ENCODE measurements at regions not wholly inside any gene's neighbourhood (a gene's known extent, or its start where the extent isn't known, plus 50 kb on each side); places are given as distances from the start of the nearest gene placed in this dataset.

DNA sequence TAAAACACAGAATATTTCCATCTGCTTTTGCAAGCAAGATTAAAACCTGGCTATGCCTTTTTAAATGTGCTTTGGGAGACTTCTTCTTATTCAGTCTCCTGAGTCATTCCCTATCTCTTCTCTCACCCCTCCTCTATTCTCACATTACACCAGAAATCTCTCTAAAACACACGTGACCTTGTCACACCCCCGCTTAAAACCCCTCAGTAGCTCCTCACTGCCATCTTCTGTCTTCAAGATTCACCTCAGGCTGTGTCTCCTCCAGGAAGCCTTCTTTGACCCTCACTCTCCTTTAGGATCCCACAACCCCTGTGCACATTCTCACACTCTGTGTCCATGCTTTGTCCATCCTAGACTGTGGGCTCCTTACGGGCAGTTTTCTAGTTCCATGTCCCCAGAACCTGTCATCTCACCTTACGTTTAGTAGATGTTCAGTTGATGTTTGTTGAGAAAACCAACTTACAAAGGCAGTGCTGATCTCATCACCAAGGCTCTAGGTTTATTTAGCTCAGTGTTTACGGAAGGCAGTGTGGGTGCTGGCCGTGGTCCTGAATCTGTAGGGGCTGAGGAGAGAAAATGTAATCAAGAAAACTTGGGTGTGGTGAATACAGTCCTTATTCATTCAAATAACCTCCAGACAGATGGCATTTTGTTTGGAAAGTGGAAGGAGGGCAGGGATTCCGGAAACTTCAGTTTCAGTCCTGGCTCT lies 143.5 kb downstream of the DMRTA2 start (continued):
- TF ChIP-seq SATB2 (CRISPR knock-in tag; IDR thresholded peaks at IDR 0.05): no peak
- TF ChIP-seq TARDBP (CRISPR knock-in tag; IDR thresholded peaks at IDR 0.05): no peak
- 0 out of 2 replicates have a peak, but pooled peaks have one; percentile 28 for TF ChIP-seq ZNF331 (CRISPR knock-in tag; IDR thresholded peaks at IDR 0.05)
- TF ChIP-seq RARA (CRISPR knock-in tag; IDR thresholded peaks at IDR 0.05): peak; percentile 22; the same call in 1 of the 2 replicates
- TF ChIP-seq EHMT2 (IDR thresholded peaks at IDR 0.05; ENCODE audit: borderline replicate concordance, low read depth, low read length): peak; percentile 90
- TF ChIP-seq, protein P1, sequence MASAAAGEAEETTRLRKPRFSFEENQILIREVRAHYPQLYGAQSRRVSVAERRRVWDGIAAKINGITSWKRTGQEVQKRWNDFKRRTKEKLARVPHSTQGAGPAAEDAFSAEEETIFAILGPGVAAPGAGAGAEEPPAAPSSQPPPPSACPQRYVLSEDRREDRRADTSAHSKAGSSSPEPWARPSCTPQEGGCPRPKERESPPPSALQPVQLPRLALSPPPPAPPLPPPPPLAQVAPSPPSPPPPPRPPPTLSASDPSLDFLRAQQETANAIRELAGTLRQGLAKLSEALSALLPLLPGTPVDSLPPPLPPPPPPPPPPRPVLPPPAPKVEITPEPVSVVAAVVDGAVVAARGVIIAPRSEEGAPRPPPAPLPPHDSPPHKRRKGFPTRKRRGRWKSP (CRISPR knock-in tag; IDR thresholded peaks at IDR 0.05): no peak
- no peak for TF ChIP-seq ZBTB42 (CRISPR knock-in tag; IDR thresholded peaks at IDR 0.05)
- no peak for TF ChIP-seq NFKB2 (CRISPR knock-in tag; IDR thresholded peaks at IDR 0.05; ENCODE audit: borderline replicate concordance)
- TF ChIP-seq, protein P2, sequence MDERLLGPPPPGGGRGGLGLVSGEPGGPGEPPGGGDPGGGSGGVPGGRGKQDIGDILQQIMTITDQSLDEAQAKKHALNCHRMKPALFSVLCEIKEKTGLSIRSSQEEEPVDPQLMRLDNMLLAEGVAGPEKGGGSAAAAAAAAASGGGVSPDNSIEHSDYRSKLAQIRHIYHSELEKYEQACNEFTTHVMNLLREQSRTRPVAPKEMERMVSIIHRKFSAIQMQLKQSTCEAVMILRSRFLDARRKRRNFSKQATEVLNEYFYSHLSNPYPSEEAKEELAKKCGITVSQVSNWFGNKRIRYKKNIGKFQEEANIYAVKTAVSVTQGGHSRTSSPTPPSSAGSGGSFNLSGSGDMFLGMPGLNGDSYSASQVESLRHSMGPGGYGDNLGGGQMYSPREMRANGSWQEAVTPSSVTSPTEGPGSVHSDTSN (CRISPR knock-in tag; IDR thresholded peaks at IDR 0.05): no peak
- 0 out of 2 replicates have a peak, but pooled peaks have one; percentile 37 for TF ChIP-seq ERF (CRISPR knock-in tag; IDR thresholded peaks at IDR 0.05)
- TF ChIP-seq SIX4 (CRISPR knock-in tag; IDR thresholded peaks at IDR 0.05): no peak
- no peak for TF ChIP-seq ZFP37 (CRISPR knock-in tag; IDR thresholded peaks at IDR 0.05; ENCODE audit: borderline replicate concordance)
- TF ChIP-seq ZNF451 (CRISPR knock-in tag; IDR thresholded peaks at IDR 0.05): no peak
- TF ChIP-seq LCORL (IDR thresholded peaks at IDR 0.05): no peak
- TF ChIP-seq LCORL (CRISPR knock-in tag; IDR thresholded peaks at IDR 0.05): no peak
- TF ChIP-seq TFE3 (CRISPR knock-in tag; IDR thresholded peaks at IDR 0.05): 0 out of 2 replicates have a peak, but pooled peaks have one; percentile 24
- TF ChIP-seq SAP130 (CRISPR knock-in tag; IDR thresholded peaks at IDR 0.05; ENCODE audit: low read depth): peak; percentile 27; the same call in 1 of the 2 replicates
- TF ChIP-seq, protein P3, sequence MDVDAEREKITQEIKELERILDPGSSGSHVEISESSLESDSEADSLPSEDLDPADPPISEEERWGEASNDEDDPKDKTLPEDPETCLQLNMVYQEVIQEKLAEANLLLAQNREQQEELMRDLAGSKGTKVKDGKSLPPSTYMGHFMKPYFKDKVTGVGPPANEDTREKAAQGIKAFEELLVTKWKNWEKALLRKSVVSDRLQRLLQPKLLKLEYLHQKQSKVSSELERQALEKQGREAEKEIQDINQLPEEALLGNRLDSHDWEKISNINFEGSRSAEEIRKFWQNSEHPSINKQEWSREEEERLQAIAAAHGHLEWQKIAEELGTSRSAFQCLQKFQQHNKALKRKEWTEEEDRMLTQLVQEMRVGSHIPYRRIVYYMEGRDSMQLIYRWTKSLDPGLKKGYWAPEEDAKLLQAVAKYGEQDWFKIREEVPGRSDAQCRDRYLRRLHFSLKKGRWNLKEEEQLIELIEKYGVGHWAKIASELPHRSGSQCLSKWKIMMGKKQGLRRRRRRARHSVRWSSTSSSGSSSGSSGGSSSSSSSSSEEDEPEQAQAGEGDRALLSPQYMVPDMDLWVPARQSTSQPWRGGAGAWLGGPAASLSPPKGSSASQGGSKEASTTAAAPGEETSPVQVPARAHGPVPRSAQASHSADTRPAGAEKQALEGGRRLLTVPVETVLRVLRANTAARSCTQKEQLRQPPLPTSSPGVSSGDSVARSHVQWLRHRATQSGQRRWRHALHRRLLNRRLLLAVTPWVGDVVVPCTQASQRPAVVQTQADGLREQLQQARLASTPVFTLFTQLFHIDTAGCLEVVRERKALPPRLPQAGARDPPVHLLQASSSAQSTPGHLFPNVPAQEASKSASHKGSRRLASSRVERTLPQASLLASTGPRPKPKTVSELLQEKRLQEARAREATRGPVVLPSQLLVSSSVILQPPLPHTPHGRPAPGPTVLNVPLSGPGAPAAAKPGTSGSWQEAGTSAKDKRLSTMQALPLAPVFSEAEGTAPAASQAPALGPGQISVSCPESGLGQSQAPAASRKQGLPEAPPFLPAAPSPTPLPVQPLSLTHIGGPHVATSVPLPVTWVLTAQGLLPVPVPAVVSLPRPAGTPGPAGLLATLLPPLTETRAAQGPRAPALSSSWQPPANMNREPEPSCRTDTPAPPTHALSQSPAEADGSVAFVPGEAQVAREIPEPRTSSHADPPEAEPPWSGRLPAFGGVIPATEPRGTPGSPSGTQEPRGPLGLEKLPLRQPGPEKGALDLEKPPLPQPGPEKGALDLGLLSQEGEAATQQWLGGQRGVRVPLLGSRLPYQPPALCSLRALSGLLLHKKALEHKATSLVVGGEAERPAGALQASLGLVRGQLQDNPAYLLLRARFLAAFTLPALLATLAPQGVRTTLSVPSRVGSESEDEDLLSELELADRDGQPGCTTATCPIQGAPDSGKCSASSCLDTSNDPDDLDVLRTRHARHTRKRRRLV (CRISPR knock-in tag; IDR thresholded peaks at IDR 0.05): no peak
- TF ChIP-seq TSC22D2 (CRISPR knock-in tag; IDR thresholded peaks at IDR 0.05; ENCODE audit: borderline replicate concordance): 0 out of 2 replicates have a peak, but pooled peaks have one; percentile 36
- TF ChIP-seq ZNF589 (CRISPR knock-in tag; conservative IDR thresholded peaks at IDR 0.05): no peak
- TF ChIP-seq NRL (CRISPR knock-in tag; IDR thresholded peaks at IDR 0.05; ENCODE audit: borderline replicate concordance): no peak
- no peak for TF ChIP-seq SRSF9 (IDR thresholded peaks at IDR 0.05; ENCODE audit: borderline replicate concordance, insufficient read depth, low read depth, low read length, poor library complexity, severe bottlenecking)
- 0 out of 2 replicates have a peak, but pooled peaks have one; percentile 23 for TF ChIP-seq MIER3 (CRISPR knock-in tag; IDR thresholded peaks at IDR 0.05; ENCODE audit: borderline replicate concordance)
